B cell (primary cell): ENCODE measurements at regions not wholly inside any gene's neighbourhood (a gene's known extent, or its start where the extent isn't known, plus 50 kb on each side); places are given as distances from the start of the nearest gene placed in this dataset.

Experiments used
- EZH2 ChIP-seq: IDR thresholded peaks from 2 replicates; pipeline ENCODE4 v1.6.1; 2012; ENCODE audit warnings: borderline replicate concordance, low read depth, mild to moderate bottlenecking, moderate library complexity, low read length; ENCODE audit not compliant: insufficient read depth, poor library complexity, severe bottlenecking
- TF ChIP-seq, protein P1 (sequence below): fragments of 200-600 bp; IDR thresholded peaks from one replicate; pipeline ENCODE4 v1.8.0; 2022; ENCODE audit warnings: antibody characterized with exemption, mild to moderate bottlenecking

DNA sequence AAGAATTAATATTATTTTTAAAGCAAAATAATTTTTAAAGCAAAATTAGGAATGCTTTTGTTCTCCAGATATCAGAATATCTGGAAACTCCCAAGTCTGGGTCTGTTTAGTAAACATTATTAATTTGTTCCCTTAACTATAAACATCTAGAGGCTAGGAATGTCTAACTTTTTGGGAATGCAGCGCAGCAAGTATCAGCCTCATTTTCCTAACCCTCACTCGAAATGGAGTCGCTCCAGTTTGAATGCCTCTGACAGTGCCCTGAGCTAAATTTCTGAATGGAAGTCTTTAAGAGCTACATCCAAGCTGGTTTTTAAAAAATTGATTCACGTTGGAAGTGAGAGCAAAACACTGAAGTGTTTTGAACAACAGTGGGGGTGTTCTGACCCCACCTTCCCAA is 74.4 kb upstream of the WNT7A start:
- TF ChIP-seq, protein P1, sequence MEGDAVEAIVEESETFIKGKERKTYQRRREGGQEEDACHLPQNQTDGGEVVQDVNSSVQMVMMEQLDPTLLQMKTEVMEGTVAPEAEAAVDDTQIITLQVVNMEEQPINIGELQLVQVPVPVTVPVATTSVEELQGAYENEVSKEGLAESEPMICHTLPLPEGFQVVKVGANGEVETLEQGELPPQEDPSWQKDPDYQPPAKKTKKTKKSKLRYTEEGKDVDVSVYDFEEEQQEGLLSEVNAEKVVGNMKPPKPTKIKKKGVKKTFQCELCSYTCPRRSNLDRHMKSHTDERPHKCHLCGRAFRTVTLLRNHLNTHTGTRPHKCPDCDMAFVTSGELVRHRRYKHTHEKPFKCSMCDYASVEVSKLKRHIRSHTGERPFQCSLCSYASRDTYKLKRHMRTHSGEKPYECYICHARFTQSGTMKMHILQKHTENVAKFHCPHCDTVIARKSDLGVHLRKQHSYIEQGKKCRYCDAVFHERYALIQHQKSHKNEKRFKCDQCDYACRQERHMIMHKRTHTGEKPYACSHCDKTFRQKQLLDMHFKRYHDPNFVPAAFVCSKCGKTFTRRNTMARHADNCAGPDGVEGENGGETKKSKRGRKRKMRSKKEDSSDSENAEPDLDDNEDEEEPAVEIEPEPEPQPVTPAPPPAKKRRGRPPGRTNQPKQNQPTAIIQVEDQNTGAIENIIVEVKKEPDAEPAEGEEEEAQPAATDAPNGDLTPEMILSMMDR: no peak
- no peak for TF ChIP-seq EZH2
